ENCODE measurements at regions not wholly inside any gene's neighbourhood (a gene's known extent, or its start where the extent isn't known, plus 50 kb on each side); places are given as distances from the start of the nearest gene placed in this dataset.

GRCh38 chr15:91696981-91697380 lies 156.5 kb upstream of the SLCO3A1 start:
- TF ChIP-seq CTCF (IDR thresholded peaks at IDR 0.05; ENCODE audit: poor library complexity, severe bottlenecking) (no peak), EP300 (conservative IDR thresholded peaks at IDR 0.05; ENCODE audit: poor library complexity, severe bottlenecking) (no peak)
